Neural progenitor cell (in vitro differentiated cells): ENCODE measurements at regions not wholly inside any gene's neighbourhood (a gene's known extent, or its start where the extent isn't known, plus 50 kb on each side); places are given as distances from the start of the nearest gene placed in this dataset.

Experiments
- CTCF ChIP-seq: fragments of 200-600 bp; sonication (generic); IDR thresholded peaks from 2 replicates; pipeline ENCODE4 v1.5.1; 2017; ENCODE audit warnings: antibody characterized with exemption, mild to moderate bottlenecking
- EZH2phosphoT487 ChIP-seq: fragments of 200-600 bp; sonication (generic); IDR thresholded peaks from 2 replicates; pipeline ENCODE4 v1.6.1; 2017; ENCODE audit warnings: antibody characterized with exemption

- TF ChIP-seq CTCF: no peak
- no peak for TF ChIP-seq EZH2phosphoT487
These were observed 280.4 kb downstream of the SETD4 start for GRCh38 chr21:35779690-35780570.
